Mesothelial cell of epicardium (in vitro differentiated cells): ENCODE measurements at regions not wholly inside any gene's neighbourhood (a gene's known extent, or its start where the extent isn't known, plus 50 kb on each side); places are given as distances from the start of the nearest gene placed in this dataset.

Experiments
- DNase-seq, 2 experiments: peaks; one replicate each; pipeline ENCODE4 v3.0.0; 2021; ENCODE audit warnings: low spot score in 2 of 2; ENCODE audit not compliant: unreplicated experiment in 2 of 2
- H3K27ac Mint-ChIP-seq: 2 replicates; pipeline ENCODE4 v1.8.0; 2021; ENCODE audit warnings: mixed read lengths
- H3K27me3 Mint-ChIP-seq: 2 replicates; pipeline ENCODE4 v1.8.0; 2021; ENCODE audit warnings: low read depth, mixed read lengths
- H3K36me3 Mint-ChIP-seq: 2 replicates; pipeline ENCODE4 v1.8.0; 2021; ENCODE audit warnings: mixed read lengths
- H3K4me1 Mint-ChIP-seq: 2 replicates; pipeline ENCODE4 v1.8.0; 2021; ENCODE audit warnings: mixed read lengths
- H3K4me3 Mint-ChIP-seq: 2 replicates; pipeline ENCODE4 v1.8.0; 2021; ENCODE audit warnings: mild to moderate bottlenecking, moderate library complexity, mixed read lengths
- H3K9me3 Mint-ChIP-seq: 2 replicates; pipeline ENCODE4 v1.8.0; 2021; ENCODE audit warnings: mixed read lengths
- TF ChIP-seq, protein P1 (sequence below): fragments of 200-600 bp; sonication (generic); IDR thresholded peaks from one replicate; pipeline ENCODE4 v1.5.0; 2021; ENCODE audit warnings: antibody characterized with exemption; ENCODE audit not compliant: unreplicated experiment

DNA sequence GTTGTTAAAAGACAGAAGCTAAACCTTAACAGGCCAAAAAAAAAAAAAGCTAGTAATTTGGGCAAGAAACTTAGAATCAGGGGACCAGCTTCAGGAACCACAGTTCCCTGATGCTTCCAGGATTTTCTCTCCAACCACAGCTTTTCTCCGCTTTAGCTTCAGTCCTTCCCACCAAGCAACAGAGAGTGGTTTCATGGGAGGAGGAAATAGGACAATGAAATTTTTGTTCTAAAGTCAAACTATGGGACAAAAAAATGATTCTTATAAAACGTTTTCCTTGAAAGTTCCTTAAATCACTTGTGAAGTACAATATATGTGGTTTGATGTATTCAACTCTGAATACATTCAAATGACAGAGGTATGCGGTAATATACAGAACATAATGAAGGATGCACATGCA is 71.0 kb upstream of the DHX15 start:
- Mint-ChIP-seq H3K4me1 (peaks cover 5% of the 10 kb centered on the region), H3K27me3 (no peaks in the 10 kb centered on the region), H3K36me3 (no peaks in the 10 kb centered on the region), H3K4me3 (no peak overlapping the region), H3K27ac (no peak overlapping the region), H3K9me3 (no peaks in the 10 kb centered on the region)
- DNase-seq, result no peak
- TF ChIP-seq, protein P1, sequence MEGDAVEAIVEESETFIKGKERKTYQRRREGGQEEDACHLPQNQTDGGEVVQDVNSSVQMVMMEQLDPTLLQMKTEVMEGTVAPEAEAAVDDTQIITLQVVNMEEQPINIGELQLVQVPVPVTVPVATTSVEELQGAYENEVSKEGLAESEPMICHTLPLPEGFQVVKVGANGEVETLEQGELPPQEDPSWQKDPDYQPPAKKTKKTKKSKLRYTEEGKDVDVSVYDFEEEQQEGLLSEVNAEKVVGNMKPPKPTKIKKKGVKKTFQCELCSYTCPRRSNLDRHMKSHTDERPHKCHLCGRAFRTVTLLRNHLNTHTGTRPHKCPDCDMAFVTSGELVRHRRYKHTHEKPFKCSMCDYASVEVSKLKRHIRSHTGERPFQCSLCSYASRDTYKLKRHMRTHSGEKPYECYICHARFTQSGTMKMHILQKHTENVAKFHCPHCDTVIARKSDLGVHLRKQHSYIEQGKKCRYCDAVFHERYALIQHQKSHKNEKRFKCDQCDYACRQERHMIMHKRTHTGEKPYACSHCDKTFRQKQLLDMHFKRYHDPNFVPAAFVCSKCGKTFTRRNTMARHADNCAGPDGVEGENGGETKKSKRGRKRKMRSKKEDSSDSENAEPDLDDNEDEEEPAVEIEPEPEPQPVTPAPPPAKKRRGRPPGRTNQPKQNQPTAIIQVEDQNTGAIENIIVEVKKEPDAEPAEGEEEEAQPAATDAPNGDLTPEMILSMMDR, result no peak

DNA sequence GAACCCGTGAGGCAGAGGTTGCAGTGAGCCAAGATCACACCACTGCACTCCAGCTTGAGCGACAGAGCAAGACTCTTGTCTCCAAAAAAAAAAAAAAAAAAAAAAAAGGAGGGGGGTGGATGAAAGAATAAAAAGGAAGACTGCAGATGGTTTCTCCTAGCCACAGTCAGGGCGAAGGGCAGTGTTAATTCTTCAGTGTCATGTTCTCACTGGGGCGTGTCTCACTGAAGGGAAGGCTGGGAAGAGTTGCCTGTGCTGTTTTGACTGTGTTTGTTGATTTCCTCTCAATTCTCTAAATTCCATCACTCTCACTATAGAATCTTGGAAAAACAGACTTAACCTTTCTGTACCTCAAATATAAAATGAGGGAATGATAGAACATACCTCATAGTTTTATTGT is 71.6 kb upstream of the DHX15 start:
- Mint-ChIP-seq H3K4me1 (peaks cover 5% of the 10 kb centered on the region), H3K4me3 (no peak overlapping the region)

DNA sequence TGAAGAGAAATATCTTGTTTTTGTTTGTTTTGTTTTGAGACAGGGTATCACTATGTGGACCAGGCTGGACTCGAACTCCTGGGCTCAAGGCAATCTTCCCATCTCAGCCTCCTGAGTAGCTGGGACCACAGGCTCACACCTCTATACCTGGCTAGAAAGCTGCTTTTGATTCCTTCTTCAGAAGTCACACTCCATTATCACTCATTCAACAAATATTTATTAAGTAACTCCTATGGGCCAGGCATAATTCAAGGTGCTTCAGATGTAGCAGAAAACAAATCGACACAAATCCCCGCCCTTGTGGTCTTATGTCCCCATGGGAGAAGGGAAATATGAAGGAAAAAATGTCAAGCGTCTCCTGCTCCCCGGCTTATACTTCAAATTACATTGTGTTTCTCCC is 72.6 kb upstream of the DHX15 start:
- no peak for DNase-seq
- no peaks in the 10 kb centered on the region for H3K36me3 Mint-ChIP-seq
- no peaks in the 10 kb centered on the region for H3K27me3 Mint-ChIP-seq
- no peak overlapping the region for H3K27ac Mint-ChIP-seq
- TF ChIP-seq, protein P1, result no peak
- H3K9me3 Mint-ChIP-seq, result no peaks in the 10 kb centered on the region
- no peak overlapping the region for H3K4me3 Mint-ChIP-seq
- H3K4me1 Mint-ChIP-seq, result peaks cover 5% of the 10 kb centered on the region

More for the DNA sequence above, 71.6 kb upstream of the DHX15 start:
- TF ChIP-seq, protein P1, result no peak
- H3K36me3 Mint-ChIP-seq, result no peaks in the 10 kb centered on the region
- H3K27ac Mint-ChIP-seq, result no peak overlapping the region
- no peaks in the 10 kb centered on the region for H3K9me3 Mint-ChIP-seq
- no peaks in the 10 kb centered on the region for H3K27me3 Mint-ChIP-seq
- DNase-seq, result no peak

DNA sequence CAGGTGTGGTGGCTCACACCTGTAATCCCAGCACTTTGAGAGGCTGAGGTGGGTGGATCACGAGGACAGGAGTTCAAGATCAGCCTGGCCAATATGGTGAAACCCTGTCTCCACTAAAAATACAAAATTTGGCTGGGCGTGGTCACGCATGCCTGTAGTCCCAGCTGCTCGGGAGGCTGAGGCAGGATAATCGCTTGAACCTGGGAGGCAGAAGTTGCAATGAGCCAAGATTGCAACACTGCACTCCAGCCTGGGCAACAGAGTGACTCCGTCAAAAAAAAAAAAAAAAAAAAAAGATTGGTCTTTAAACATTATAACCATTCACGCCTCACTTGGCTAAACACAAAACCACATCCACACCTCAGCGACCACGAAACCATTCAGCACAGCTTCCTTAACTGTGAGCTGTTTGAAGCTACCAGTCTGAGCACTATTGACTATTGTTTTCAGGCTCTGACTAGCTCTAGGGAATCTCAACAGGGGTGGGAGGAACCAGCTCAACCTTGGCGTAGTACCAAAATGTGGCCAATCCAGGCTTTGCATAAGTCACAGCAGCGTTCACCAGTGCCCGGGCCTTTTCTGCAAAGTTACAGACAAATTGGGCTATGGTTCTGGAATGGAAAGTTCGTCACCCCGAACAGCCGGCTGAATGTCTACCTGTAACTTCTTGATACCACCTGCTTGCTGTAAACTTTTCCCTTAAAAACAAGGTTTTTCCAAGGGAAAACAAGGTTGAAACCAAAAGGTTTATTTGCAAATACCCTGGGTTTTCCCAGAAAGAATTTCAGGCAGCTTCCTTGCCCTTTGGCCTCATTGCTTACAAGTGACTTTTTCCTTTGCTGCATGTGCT is 73.6 kb upstream of the DHX15 start:
- H3K36me3 Mint-ChIP-seq, result no peaks in the 10 kb centered on the region
- H3K4me3 Mint-ChIP-seq, result no peak overlapping the region
- DNase-seq, result no peak
- H3K9me3 Mint-ChIP-seq, result no peaks in the 10 kb centered on the region
- TF ChIP-seq, protein P1, result no peak
- H3K27me3 Mint-ChIP-seq, result no peaks in the 10 kb centered on the region
- H3K4me1 Mint-ChIP-seq, result peaks cover 5% of the 10 kb centered on the region
- H3K27ac Mint-ChIP-seq, result no peak overlapping the region

DNA sequence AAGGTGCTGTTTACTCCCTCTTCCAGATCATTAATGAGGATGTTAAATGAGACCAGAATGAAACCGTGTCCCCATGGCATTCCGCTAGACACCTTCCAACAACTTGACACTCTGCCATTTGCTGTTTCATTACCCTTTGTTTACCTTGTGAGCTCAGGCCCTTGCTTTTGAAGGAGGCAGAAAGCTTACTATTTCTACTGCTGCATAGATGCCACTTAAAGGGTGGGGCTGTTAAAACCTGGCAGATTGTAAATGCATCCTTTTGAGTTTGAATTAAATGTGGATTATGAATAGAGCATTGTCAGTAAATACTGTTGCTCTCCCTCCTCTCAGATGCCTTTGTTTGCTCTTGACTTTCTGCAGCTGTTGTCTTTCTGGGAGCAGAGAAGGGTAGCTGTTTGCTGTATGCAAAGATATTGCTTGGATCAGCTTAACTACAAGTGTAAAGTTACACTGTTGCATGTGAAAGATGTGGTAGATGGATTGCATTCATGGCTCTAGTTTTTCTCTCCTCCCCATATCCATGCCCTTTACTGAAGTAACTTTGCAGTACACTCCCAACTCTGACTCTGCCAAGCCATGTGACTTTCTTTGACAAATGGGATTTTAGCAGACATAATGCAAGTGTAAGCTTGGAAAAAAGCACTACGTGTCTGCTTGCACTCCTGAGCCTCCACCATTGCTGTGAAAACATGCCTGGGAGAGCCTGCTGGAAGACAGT is 75.0 kb upstream of the DHX15 start:
- Mint-ChIP-seq H3K27ac (no peak overlapping the region), H3K4me1 (peaks cover 5% of the 10 kb centered on the region), H3K27me3 (no peaks in the 10 kb centered on the region), H3K36me3 (no peaks in the 10 kb centered on the region), H3K4me3 (no peak overlapping the region), H3K9me3 (no peaks in the 10 kb centered on the region)
- TF ChIP-seq, protein P1, result no peak
- no peak for DNase-seq
